ENCODE measurements at regions not wholly inside any gene's neighbourhood (a gene's known extent, or its start where the extent isn't known, plus 50 kb on each side); places are given as distances from the start of the nearest gene placed in this dataset.

GRCh38 chr11:80745416-80745815 lies 1304.6 kb upstream of the TENM4 start:
- TF ChIP-seq CTCF (IDR thresholded peaks at IDR 0.05; ENCODE audit: insufficient read depth, low read depth, low read length): no peak
- H3K4me3 ChIP-seq (ENCODE audit: low read depth, low read length): no peak overlapping the region
- no peak for DNase-seq (ENCODE audit: low read depth)
- POLR2A ChIA-PET: no interaction called here
- CTCF ChIA-PET: no interaction called here
- H3K36me3 ChIP-seq (ENCODE audit: control insufficient read depth, insufficient read depth, low read length): no peaks in the 10 kb centered on the region
- no peaks in the 10 kb centered on the region for H3K27me3 ChIP-seq (ENCODE audit: control insufficient read depth, insufficient read depth, low read length)

GRCh38 chr11:80733790-80734189 lies 1293.0 kb upstream of the TENM4 start:
- POLR2A ChIA-PET: no interaction called here
- no peak for TF ChIP-seq CTCF (IDR thresholded peaks at IDR 0.05; ENCODE audit: insufficient read depth, low read depth, low read length)
- Histone ChIP-seq H3K4me3 (ENCODE audit: low read depth, low read length) (no peak overlapping the region), H3K36me3 (ENCODE audit: control insufficient read depth, insufficient read depth, low read length) (no peaks in the 10 kb centered on the region), H3K27me3 (ENCODE audit: control insufficient read depth, insufficient read depth, low read length) (no peaks in the 10 kb centered on the region)
- DNase-seq (ENCODE audit: low read depth): no peak
- CTCF ChIA-PET: no interaction called here

- no peaks in the 10 kb centered on the region for H3K36me3 ChIP-seq (ENCODE audit: control insufficient read depth, insufficient read depth, low read length)
- no peak for TF ChIP-seq CTCF (IDR thresholded peaks at IDR 0.05; ENCODE audit: insufficient read depth, low read depth, low read length)
- CTCF ChIA-PET: no interaction called here
- POLR2A ChIA-PET: no interaction called here
- no peak overlapping the region for H3K4me3 ChIP-seq (ENCODE audit: low read depth, low read length)
- no peak for DNase-seq (ENCODE audit: low read depth)
- no peaks in the 10 kb centered on the region for H3K27me3 ChIP-seq (ENCODE audit: control insufficient read depth, insufficient read depth, low read length)
These were observed 1292.5 kb upstream of the TENM4 start for GRCh38 chr11:80733361-80733760.

GRCh38 chr11:80727315-80727714 lies 1286.5 kb upstream of the TENM4 start:
- CTCF ChIA-PET: no interaction called here
- H3K27me3 ChIP-seq (ENCODE audit: control insufficient read depth, insufficient read depth, low read length): no peaks in the 10 kb centered on the region

GRCh38 chr11:80726236-80726635 lies 1285.4 kb upstream of the TENM4 start:
- Histone ChIP-seq H3K27me3 (ENCODE audit: control insufficient read depth, insufficient read depth, low read length) (no peaks in the 10 kb centered on the region), H3K36me3 (ENCODE audit: control insufficient read depth, insufficient read depth, low read length) (no peaks in the 10 kb centered on the region), H3K4me3 (ENCODE audit: low read depth, low read length) (no peak overlapping the region)
- CTCF ChIA-PET: no interaction called here
- no peak for TF ChIP-seq CTCF (IDR thresholded peaks at IDR 0.05; ENCODE audit: insufficient read depth, low read depth, low read length)
- POLR2A ChIA-PET: no interaction called here
- no peak for DNase-seq (ENCODE audit: low read depth)

More at GRCh38 chr11:80727315-80727714, 1286.5 kb upstream of the TENM4 start:
- DNase-seq (ENCODE audit: low read depth): no peak
- no peak for TF ChIP-seq CTCF (IDR thresholded peaks at IDR 0.05; ENCODE audit: insufficient read depth, low read depth, low read length)
- POLR2A ChIA-PET: no interaction called here
- H3K4me3 ChIP-seq (ENCODE audit: low read depth, low read length): no peak overlapping the region
- no peaks in the 10 kb centered on the region for H3K36me3 ChIP-seq (ENCODE audit: control insufficient read depth, insufficient read depth, low read length)
